ENCODE measurements at regions not wholly inside any gene's neighbourhood (a gene's known extent, or its start where the extent isn't known, plus 50 kb on each side); places are given as distances from the start of the nearest gene placed in this dataset.

DNA sequence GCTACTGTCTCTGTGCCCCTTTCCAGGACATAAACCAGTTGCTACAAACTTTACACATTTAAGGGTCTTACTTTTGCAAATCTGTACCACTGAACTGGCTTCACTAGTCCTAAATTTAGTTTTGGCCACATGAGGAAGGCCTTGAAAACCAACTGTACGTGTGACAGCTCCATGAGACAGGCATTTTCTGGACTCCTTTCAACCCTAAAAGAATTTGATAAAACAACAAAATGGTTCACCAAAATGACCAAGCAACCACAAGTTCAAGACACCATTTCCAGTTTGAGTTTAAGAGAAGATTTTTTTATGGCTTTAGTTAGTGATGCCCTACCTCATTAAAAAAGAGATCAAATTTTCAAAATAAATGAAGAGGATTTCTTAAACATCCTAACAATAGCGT is 246.4 kb downstream of the ZNF674 start:
- TF ChIP-seq NFE2L1 (tag; IDR thresholded peaks at IDR 0.05; ENCODE audit: borderline replicate concordance, low read depth) (no peak), ZNF24 (IDR thresholded peaks at IDR 0.05) (no peak), ZKSCAN1 (IDR thresholded peaks at IDR 0.05; ENCODE audit: low read depth, low read length) (no peak), FOXP1 (CRISPR knock-in tag; IDR thresholded peaks at IDR 0.05) (no peak), ZNF217 (CRISPR knock-in tag; IDR thresholded peaks at IDR 0.05) (no peak), HNRNPH1 (optimal IDR thresholded peaks at IDR 0.05; ENCODE audit: low read depth, low read length) (no peak), EGR1 (conservative IDR thresholded peaks at IDR 0.05) (no peak), SMC3 (conservative IDR thresholded peaks at IDR 0.05; ENCODE audit: insufficient read depth, low read depth, low read length) (no peak), KAT8 (IDR thresholded peaks at IDR 0.05; ENCODE audit: low read depth) (no peak)
- TF ChIP-seq, protein P1, sequence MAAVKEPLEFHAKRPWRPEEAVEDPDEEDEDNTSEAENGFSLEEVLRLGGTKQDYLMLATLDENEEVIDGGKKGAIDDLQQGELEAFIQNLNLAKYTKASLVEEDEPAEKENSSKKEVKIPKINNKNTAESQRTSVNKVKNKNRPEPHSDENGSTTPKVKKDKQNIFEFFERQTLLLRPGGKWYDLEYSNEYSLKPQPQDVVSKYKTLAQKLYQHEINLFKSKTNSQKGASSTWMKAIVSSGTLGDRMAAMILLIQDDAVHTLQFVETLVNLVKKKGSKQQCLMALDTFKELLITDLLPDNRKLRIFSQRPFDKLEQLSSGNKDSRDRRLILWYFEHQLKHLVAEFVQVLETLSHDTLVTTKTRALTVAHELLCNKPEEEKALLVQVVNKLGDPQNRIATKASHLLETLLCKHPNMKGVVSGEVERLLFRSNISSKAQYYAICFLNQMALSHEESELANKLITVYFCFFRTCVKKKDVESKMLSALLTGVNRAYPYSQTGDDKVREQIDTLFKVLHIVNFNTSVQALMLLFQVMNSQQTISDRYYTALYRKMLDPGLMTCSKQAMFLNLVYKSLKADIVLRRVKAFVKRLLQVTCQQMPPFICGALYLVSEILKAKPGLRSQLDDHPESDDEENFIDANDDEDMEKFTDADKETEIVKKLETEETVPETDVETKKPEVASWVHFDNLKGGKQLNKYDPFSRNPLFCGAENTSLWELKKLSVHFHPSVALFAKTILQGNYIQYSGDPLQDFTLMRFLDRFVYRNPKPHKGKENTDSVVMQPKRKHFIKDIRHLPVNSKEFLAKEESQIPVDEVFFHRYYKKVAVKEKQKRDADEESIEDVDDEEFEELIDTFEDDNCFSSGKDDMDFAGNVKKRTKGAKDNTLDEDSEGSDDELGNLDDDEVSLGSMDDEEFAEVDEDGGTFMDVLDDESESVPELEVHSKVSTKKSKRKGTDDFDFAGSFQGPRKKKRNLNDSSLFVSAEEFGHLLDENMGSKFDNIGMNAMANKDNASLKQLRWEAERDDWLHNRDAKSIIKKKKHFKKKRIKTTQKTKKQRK (IDR thresholded peaks at IDR 0.05; ENCODE audit: borderline replicate concordance, low read depth, low read length): no peak
- TF ChIP-seq, protein P2, sequence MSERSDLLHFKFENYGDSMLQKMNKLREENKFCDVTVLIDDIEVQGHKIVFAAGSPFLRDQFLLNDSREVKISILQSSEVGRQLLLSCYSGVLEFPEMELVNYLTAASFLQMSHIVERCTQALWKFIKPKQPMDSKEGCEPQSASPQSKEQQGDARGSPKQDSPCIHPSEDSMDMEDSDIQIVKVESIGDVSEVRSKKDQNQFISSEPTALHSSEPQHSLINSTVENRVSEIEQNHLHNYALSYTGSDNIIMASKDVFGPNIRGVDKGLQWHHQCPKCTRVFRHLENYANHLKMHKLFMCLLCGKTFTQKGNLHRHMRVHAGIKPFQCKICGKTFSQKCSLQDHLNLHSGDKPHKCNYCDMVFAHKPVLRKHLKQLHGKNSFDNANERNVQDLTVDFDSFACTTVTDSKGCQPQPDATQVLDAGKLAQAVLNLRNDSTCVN (CRISPR knock-in tag; IDR thresholded peaks at IDR 0.05): no peak
- TF ChIP-seq, protein P3, sequence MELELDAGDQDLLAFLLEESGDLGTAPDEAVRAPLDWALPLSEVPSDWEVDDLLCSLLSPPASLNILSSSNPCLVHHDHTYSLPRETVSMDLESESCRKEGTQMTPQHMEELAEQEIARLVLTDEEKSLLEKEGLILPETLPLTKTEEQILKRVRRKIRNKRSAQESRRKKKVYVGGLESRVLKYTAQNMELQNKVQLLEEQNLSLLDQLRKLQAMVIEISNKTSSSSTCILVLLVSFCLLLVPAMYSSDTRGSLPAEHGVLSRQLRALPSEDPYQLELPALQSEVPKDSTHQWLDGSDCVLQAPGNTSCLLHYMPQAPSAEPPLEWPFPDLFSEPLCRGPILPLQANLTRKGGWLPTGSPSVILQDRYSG (tag; conservative IDR thresholded peaks at IDR 0.05; ENCODE audit: low read depth): no peak
